Stimulated activated naive CD8-positive, alpha-beta T cell treated with anti-CD3 and anti-CD28 coated beads, Interleukin-15, Interleukin-2, amounts not matched to agents 100 U/mL and 50 U/mL, for 24 hours (primary cell): ENCODE measurements at regions not wholly inside any gene's neighbourhood (a gene's known extent, or its start where the extent isn't known, plus 50 kb on each side); places are given as distances from the start of the nearest gene placed in this dataset.

Experiments used
- ATAC-seq: fragments of 150-1000 bp; cut with Tn5 transposase; one replicate; pipeline ENCODE4 v1.10.0; 2021
- DNase-seq: peaks from one replicate; pipeline ENCODE4 v3.0.0; 2021

DNA sequence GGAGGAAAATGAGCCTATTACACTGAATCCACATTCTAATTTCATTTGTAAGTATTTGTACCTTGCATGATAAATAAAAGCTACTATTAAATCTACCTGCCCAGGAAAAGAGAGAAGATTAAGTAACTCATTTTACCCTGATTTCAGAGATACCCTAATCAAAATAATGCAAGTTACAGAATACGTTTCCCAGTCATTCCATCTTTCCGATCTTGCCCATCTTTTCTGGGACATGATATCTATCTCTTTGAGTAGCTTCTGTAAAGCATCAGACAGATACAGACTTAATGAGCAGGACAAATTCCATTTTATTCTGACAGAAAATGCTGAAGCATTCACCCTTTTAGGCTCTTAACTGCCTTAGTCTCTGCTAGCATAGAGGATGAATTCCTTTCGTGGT lies 56.6 kb downstream of the SPRY2 start:
- ATAC-seq (no peak), DNase-seq (no peak)

GRCh38 chr13:80278706-80279105 lies 62.2 kb downstream of the SPRY2 start:
- no peak for DNase-seq

GRCh38 chr13:80276371-80277289 lies 64.3 kb downstream of the SPRY2 start:
- ATAC-seq (no peak), DNase-seq (no peak)

More at GRCh38 chr13:80278706-80279105, 62.2 kb downstream of the SPRY2 start:
- no peak for ATAC-seq

GRCh38 chr13:80274643-80275042 lies 66.3 kb downstream of the SPRY2 start:
- ATAC-seq (no peak), DNase-seq (no peak)

DNA sequence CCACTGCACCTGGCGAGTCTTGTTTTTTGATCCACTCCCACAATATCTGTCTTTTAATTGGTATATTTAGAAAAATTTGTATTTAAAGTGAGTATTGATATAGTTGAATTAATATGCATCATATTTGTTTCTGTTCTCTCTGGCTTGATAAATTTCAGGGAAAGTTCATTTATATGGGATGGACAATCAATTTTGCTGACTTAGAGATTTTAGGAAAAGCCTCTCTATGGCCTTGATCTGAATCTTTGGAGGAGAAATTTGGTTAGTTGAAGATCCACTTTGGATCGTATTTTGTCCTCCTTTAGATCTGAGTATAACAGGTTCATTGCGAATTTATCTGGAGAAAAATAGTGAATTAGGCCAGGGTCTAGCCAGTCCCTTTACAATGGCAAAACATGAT lies 67.2 kb downstream of the SPRY2 start:
- no peak for DNase-seq
- no peak for ATAC-seq

DNA sequence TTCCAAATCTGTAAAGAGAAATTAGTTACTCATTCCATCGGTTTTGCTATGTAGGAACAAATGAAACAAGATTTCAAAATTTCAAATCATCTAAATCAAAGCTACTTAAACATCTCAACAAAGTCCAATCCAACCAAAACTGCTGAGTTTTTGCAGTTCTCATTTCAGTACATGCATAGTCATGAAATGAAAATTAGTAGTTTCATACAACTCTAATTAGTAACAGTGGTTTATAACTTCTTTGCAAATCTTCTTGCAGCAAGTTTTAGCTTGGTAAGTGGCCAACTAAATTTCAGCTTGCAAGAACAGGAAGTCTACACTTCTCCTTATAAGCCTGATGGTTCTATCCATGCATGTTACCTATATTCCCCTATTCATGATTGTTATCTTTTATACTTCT lies 75.6 kb downstream of the SPRY2 start:
- ATAC-seq = no peak

GRCh38 chr13:80263745-80264513 lies 77.0 kb downstream of the SPRY2 start:
- DNase-seq (no peak), ATAC-seq (no peak)

More for the DNA sequence above, 75.6 kb downstream of the SPRY2 start:
- no peak for DNase-seq

DNA sequence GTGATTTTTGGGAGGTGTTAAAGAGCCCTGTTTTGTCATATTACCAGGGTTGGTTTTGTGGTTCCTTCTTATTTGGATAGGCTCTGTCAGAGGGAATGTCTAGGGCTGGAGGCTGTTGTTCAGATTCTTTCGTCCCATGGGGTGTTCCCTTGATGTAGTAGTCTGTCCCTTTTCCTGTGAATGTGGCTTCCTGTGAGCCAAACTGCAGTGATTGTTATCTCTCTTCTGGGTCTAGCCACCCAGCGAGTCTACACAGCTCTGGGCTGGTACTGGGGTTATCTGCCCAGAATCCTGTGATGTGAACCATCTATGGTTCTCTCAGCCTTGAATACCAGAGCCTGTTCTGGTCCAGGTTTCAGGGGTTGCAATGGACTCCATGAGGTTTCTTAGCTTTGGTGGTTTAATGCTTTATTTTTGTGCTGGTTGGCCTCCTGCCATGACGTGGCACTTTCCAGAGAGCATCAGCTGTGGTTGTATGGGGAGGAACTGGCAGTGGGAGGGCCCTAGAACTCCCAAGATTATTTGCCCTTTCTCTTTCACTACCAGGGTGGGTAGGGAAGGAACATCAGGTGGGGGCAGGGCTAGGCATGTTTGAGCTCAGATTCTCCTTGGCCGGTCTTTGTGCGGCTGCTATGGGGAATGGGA lies 78.8 kb downstream of the SPRY2 start:
- DNase-seq = no peak
- no peak for ATAC-seq

- ATAC-seq (no peak), DNase-seq (no peak)
Observed at GRCh38 chr13:80259159-80259558, 81.8 kb downstream of the SPRY2 start.

GRCh38 chr13:80256352-80256932 lies 84.5 kb downstream of the SPRY2 start:
- ATAC-seq (no peak), DNase-seq (no peak)

- DNase-seq (no peak), ATAC-seq (no peak)
Observed at GRCh38 chr13:80255946-80256345, 85.0 kb downstream of the SPRY2 start.

DNA sequence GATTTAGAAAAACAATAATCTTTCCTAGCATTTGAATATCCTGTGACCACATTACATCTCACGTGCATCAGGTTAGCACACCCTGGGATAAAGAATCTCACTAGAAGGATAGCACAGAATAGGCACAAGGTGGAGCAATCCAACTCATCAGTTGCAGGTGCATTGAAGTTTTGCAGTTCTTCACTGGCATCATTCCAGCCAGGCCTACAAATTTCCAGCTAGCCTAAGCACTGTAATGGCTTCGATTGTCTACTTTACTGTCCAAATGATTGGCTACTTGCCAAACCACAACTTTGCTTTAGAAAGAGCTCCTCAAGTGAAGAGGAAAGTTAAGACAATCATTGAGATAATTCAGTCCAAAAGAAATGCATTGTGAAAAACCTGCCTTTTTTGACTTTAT lies 89.5 kb downstream of the SPRY2 start:
- DNase-seq = no peak
- no peak for ATAC-seq

GRCh38 chr13:80250213-80250810 lies 90.6 kb downstream of the SPRY2 start:
- ATAC-seq (no peak), DNase-seq (no peak)

GRCh38 chr13:80249516-80250212 lies 91.3 kb downstream of the SPRY2 start:
- no peak for ATAC-seq
- no peak for DNase-seq

- DNase-seq (no peak), ATAC-seq (no peak)
Observed at GRCh38 chr13:80245162-80245733, 95.7 kb downstream of the SPRY2 start.

- ATAC-seq = no peak
- no peak for DNase-seq
Observed at GRCh38 chr13:80244574-80244973, 96.4 kb downstream of the SPRY2 start.

GRCh38 chr13:80242728-80243427 lies 98.0 kb downstream of the SPRY2 start:
- no peak for ATAC-seq
- no peak for DNase-seq

- DNase-seq (no peak), ATAC-seq (no peak)
Observed at GRCh38 chr13:80239571-80240255, 101.2 kb downstream of the SPRY2 start.

DNA sequence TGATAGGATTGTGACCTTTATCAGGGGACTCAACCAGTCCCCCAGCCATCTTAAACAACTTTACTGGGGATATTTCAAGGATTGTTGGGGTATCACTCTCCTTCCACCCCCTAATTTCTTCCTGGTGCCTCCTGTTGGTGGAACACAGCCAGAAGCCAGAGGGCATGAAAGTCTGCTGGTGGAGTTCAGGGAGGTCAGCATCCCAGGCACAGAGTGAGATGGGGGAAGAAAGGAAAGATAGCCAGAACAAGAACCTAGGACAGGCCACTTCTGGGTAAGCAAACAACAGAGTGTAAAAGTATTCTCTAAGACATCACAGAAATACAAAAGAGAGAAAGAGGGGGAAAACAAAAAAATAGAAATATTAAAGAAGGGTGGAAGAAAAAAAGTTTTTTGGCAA lies 101.8 kb downstream of the SPRY2 start:
- DNase-seq (no peak), ATAC-seq (no peak)

DNA sequence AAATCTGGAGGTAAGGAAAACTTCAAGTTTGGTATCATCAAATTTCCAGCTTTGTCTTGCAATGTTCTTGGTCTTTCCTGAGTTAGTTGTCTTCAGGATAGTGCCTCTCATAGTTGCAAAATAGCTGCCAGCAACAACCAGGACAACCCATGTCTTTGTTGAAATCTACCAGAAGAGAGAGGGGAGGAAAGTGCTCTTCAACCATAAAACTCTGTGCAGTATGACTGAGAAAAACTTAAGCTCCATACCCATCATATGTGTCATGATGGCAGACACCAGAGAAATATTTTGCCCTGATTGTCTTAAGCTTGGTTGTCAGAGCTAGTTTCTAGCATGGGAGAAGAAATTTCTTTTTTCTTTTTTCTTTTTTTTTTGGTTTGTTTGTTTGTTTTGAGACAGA lies 103.3 kb downstream of the SPRY2 start:
- ATAC-seq = no peak
- no peak for DNase-seq
